H1 (cell line): ENCODE measurements at regions not wholly inside any gene's neighbourhood (a gene's known extent, or its start where the extent isn't known, plus 50 kb on each side); places are given as distances from the start of the nearest gene placed in this dataset.

Source experiments
- CTCF ChIA-PET: fragments of 300-600 bp; sonication (Branson Sonifier 250); formaldehyde crosslinking; loops from one replicate; lab custom pipeline; 2021; ENCODE audit not compliant: partially characterized antibody; lab: Charles Lee
- POLR2A ChIA-PET: fragments of 300-600 bp; sonication (Branson Sonifier 250); formaldehyde crosslinking; loops from one replicate; lab custom pipeline; 2021; ENCODE audit warnings: inconsistent platforms; ENCODE audit not compliant: partially characterized antibody; lab: Charles Lee
- DNase-seq, 2 experiments: peaks; one replicate each; pipeline versions ENCODE4 v3.0.0 to v3.0.0-alpha.2; 2010 to 2022; ENCODE audit warnings: low spot score in 2 of 2, low read depth in 1 of 2, mixed read lengths in 1 of 2
- FAIRE-seq: peaks from 2 replicates; lab custom pipeline; 2011; peaks lifted over from hg19 to GRCh38; lab: Jason Lieb, UNC
- H2AFZ ChIP-seq: 2 replicates; pipeline ENCODE4 v1.8.1; 2012; ENCODE audit warnings: low read length, inconsistent platforms
- H2AK5ac ChIP-seq: 2 replicates; pipeline ENCODE4 v1.6.1; 2013; ENCODE audit warnings: low read depth, low read length
- H2BK120ac ChIP-seq: replicated peaks from 2 replicates; pipeline ENCODE3; 2013; ENCODE audit warnings: low read depth, low read length, inconsistent platforms
- H2BK12ac ChIP-seq: 2 replicates; pipeline ENCODE4 v1.6.1; 2013; ENCODE audit warnings: low read depth, low read length
- H2BK15ac ChIP-seq: 2 replicates; pipeline ENCODE4 v1.6.1; 2013; ENCODE audit warnings: low read length
- H2BK20ac ChIP-seq: 2 replicates; pipeline ENCODE4 v1.6.1; 2013; ENCODE audit warnings: low read length
- H2BK5ac ChIP-seq: 2 replicates; pipeline ENCODE4 v1.6.1; 2013; ENCODE audit warnings: low read depth, low read length
- H3K14ac ChIP-seq: 2 replicates; pipeline ENCODE4 v1.6.1; 2013; ENCODE audit warnings: inconsistent platforms; ENCODE audit not compliant: insufficient read length
- H3K18ac ChIP-seq: 2 replicates; pipeline ENCODE4 v1.6.1; 2013; ENCODE audit warnings: low read length; ENCODE audit errors: extremely low read depth
- H3K23ac ChIP-seq: 2 replicates; pipeline ENCODE4 v1.6.1; 2013; ENCODE audit warnings: inconsistent platforms; ENCODE audit not compliant: insufficient read length
- H3K23me2 ChIP-seq: 2 replicates; pipeline ENCODE4 v1.6.1; 2013; ENCODE audit warnings: low read depth, low read length
- H3K27ac ChIP-seq: 2 replicates; pipeline ENCODE4 v1.6.1; 2011; ENCODE audit warnings: low read depth, low read length, inconsistent platforms
- H3K27me3 ChIP-seq, 4 experiments: replicated peaks in 1 of 4; 1 replicate in 1 of 4; 2 replicates in 3 of 4; pipeline versions ENCODE4 v1.6.1 to v1.8.1; 2011 to 2013; ENCODE audit warnings: low read length in 3 of 4, mild to moderate bottlenecking in 3 of 4, inconsistent platforms in 2 of 4, mixed read lengths in 2 of 4, moderate library complexity in 1 of 4; ENCODE audit not compliant: control insufficient read depth in 3 of 4, insufficient read depth in 3 of 4; ENCODE audit errors: extremely low read depth in 1 of 4
- H3K36me3 ChIP-seq, 4 experiments: 2 replicates each; pipeline versions ENCODE4 v1.6.1 to v1.8.1; 2011 to 2013; ENCODE audit warnings: mild to moderate bottlenecking in 4 of 4, low read length in 3 of 4, moderate library complexity in 2 of 4, control low read depth in 1 of 4, inconsistent platforms in 1 of 4; ENCODE audit not compliant: insufficient read depth in 4 of 4, control insufficient read depth in 2 of 4
- H3K4ac ChIP-seq: replicated peaks from 2 replicates; pipeline ENCODE3; 2013; ENCODE audit warnings: low read length, low read depth, mixed read lengths, inconsistent platforms; ENCODE audit not compliant: insufficient read length
- H3K4me1 ChIP-seq, 4 experiments: replicated peaks in 1 of 4; 1 replicate in 1 of 4; 2 replicates in 3 of 4; pipeline versions ENCODE4 v1.6.1 to v1.8.1; 2011 to 2013; ENCODE audit warnings: low read length in 3 of 4, inconsistent platforms in 2 of 4, mixed read lengths in 1 of 4; ENCODE audit not compliant: insufficient read depth in 4 of 4, control insufficient read depth in 3 of 4
- H3K4me2 ChIP-seq, 2 experiments: 2 replicates each; pipeline versions ENCODE4 v1.6.1 to v1.8.1; 2011 to 2013; ENCODE audit warnings: low read depth in 2 of 2, low read length in 2 of 2, control low read depth in 1 of 2, inconsistent platforms in 1 of 2, mild to moderate bottlenecking in 1 of 2; ENCODE audit not compliant: insufficient read depth in 1 of 2
- H3K4me3 ChIP-seq, 4 experiments: fragments of 200-600, 300-600 bp in 1 of 4; sonication (generic), shearing (Covaris generic), sonication (Bioruptor Twin) in 1 of 4; 2 replicates each; pipeline versions ENCODE4 v1.5.1 to v1.8.1; 2011 to 2016; ENCODE audit warnings: low read length in 4 of 4, low read depth in 3 of 4, control low read depth in 2 of 4, inconsistent platforms in 2 of 4, mild to moderate bottlenecking in 2 of 4, mixed read lengths in 1 of 4, moderate library complexity in 1 of 4; ENCODE audit not compliant: insufficient read depth in 2 of 4; ENCODE audit errors: extremely low read depth in 1 of 4
- H3K56ac ChIP-seq: replicated peaks from 2 replicates; pipeline ENCODE3; 2013; ENCODE audit warnings: low read depth, mild to moderate bottlenecking, mixed read lengths, low read length, inconsistent platforms; ENCODE audit not compliant: insufficient read length
- H3K79me1 ChIP-seq: 2 replicates; pipeline ENCODE4 v1.6.1; 2013; ENCODE audit warnings: low read depth, low read length, control low read depth
- H3K79me2 ChIP-seq, 2 experiments: 2 replicates each; pipeline versions ENCODE4 v1.6.1 to v1.8.1; 2012 to 2013; ENCODE audit warnings: low read length in 2 of 2, mild to moderate bottlenecking in 2 of 2, inconsistent platforms in 1 of 2; ENCODE audit not compliant: insufficient read depth in 2 of 2, control insufficient read depth in 1 of 2
- H3K9ac ChIP-seq, 4 experiments: replicated peaks in 1 of 4; 1 replicate in 1 of 4; 2 replicates in 3 of 4; pipeline versions ENCODE4 v1.6.1 to v1.8.1; 2011 to 2013; ENCODE audit warnings: low read depth in 3 of 4, low read length in 3 of 4, control low read depth in 2 of 4, mild to moderate bottlenecking in 2 of 4, moderate library complexity in 2 of 4, inconsistent platforms in 1 of 4; ENCODE audit errors: extremely low read depth in 1 of 4
- H3K9me3 ChIP-seq, 2 experiments: 2 replicates each; pipeline versions ENCODE4 v1.6.1 to v1.8.1; 2012 to 2013; ENCODE audit warnings: mild to moderate bottlenecking in 2 of 2, moderate library complexity in 2 of 2, control low read depth in 1 of 2, inconsistent platforms in 1 of 2, low read depth in 1 of 2, low read length in 1 of 2, mixed read lengths in 1 of 2; ENCODE audit not compliant: insufficient read depth in 2 of 2
- H4K20me1 ChIP-seq, 2 experiments: replicated peaks in 1 of 2; 2 replicates each; pipeline versions ENCODE3 to v1.8.1; 2011 to 2013; ENCODE audit warnings: inconsistent platforms in 2 of 2, low read length in 2 of 2, mild to moderate bottlenecking in 1 of 2; ENCODE audit not compliant: insufficient read depth in 2 of 2, control insufficient read depth in 1 of 2
- H4K5ac ChIP-seq: 2 replicates; pipeline ENCODE4 v1.6.1; 2013; ENCODE audit warnings: low read length, low read depth, mixed read lengths, inconsistent platforms; ENCODE audit not compliant: insufficient read length
- H4K8ac ChIP-seq: 2 replicates; pipeline ENCODE4 v1.8.0; 2013; ENCODE audit warnings: mild to moderate bottlenecking, moderate library complexity, low read length, inconsistent platforms; ENCODE audit not compliant: insufficient read depth; ENCODE audit errors: extremely low read depth
- H4K91ac ChIP-seq: replicated peaks from 2 replicates; pipeline ENCODE3; 2013; ENCODE audit warnings: low read length, mixed read lengths, inconsistent platforms; ENCODE audit not compliant: insufficient read length
- BACH1 ChIP-seq: IDR thresholded peaks from 2 replicates; pipeline ENCODE4 v1.6.1; 2012; ENCODE audit warnings: low read length, improper control_type of control experiment
- BCL11A ChIP-seq, 2 experiments: IDR thresholded peaks; one replicate each; pipeline ENCODE4 v1.6.1; 2011; ENCODE audit warnings: low read depth in 2 of 2, low read length in 2 of 2, mild to moderate bottlenecking in 2 of 2
- BRCA1 ChIP-seq: IDR thresholded peaks from 2 replicates; pipeline ENCODE4 v1.6.1; 2012; ENCODE audit warnings: low read depth, low read length, improper control_type of control experiment
- CEBPB ChIP-seq: IDR thresholded peaks from 2 replicates; pipeline ENCODE4 v1.6.1; 2012; ENCODE audit warnings: low read depth, low read length
- CTBP2 ChIP-seq: IDR thresholded peaks from 2 replicates; pipeline ENCODE4 v1.7.0; 2011; ENCODE audit warnings: borderline replicate concordance, mild to moderate bottlenecking, moderate library complexity, mixed read lengths, low read length; ENCODE audit not compliant: insufficient read depth, insufficient read length
- EGR1 ChIP-seq: IDR thresholded peaks from 2 replicates; pipeline ENCODE4 v1.6.1; 2011; ENCODE audit warnings: low read depth, low read length, borderline replicate concordance
- EZH2 ChIP-seq: fragments of 200-600 bp; sonication (generic); IDR thresholded peaks from 2 replicates; pipeline ENCODE4 v1.7.1; 2012; ENCODE audit warnings: low read depth, mild to moderate bottlenecking, moderate library complexity, low read length, inconsistent platforms; ENCODE audit not compliant: severe bottlenecking
- KDM1A ChIP-seq: fragments of 200-600, 300-600 bp; sonication (generic); IDR thresholded peaks from 2 replicates; pipeline ENCODE4 v1.7.1; 2016; ENCODE audit warnings: mild to moderate bottlenecking, low read length, borderline replicate concordance
- NRF1 ChIP-seq: IDR thresholded peaks from 2 replicates; pipeline ENCODE4 v1.6.1; 2011; ENCODE audit warnings: mild to moderate bottlenecking, low read depth, low read length, improper control_type of control experiment
- POU5F1 ChIP-seq: IDR thresholded peaks from 2 replicates; pipeline ENCODE4 v1.6.1; 2011; ENCODE audit warnings: low read depth, mild to moderate bottlenecking, low read length, moderate library complexity
- RAD21 ChIP-seq, 2 experiments: IDR thresholded peaks in 1 of 2; conservative IDR thresholded peaks in 1 of 2; 2 replicates each; pipeline ENCODE4 v1.6.1; 2011; ENCODE audit warnings: low read depth in 2 of 2, low read length in 2 of 2, improper control_type of control experiment in 1 of 2, inconsistent platforms in 1 of 2, mild to moderate bottlenecking in 1 of 2, moderate library complexity in 1 of 2
- SIN3A ChIP-seq, 2 experiments: IDR thresholded peaks in 1 of 2; conservative IDR thresholded peaks in 1 of 2; 2 replicates each; pipeline ENCODE4 v1.6.1; 2011 to 2012; ENCODE audit warnings: low read length in 2 of 2, improper control_type of control experiment in 1 of 2, low read depth in 1 of 2, mild to moderate bottlenecking in 1 of 2
- SP1 ChIP-seq: IDR thresholded peaks from 2 replicates; pipeline ENCODE4 v1.6.1; 2011; ENCODE audit warnings: low read depth, low read length
- SRF ChIP-seq: IDR thresholded peaks from 2 replicates; pipeline ENCODE4 v1.6.1; 2011; ENCODE audit warnings: mild to moderate bottlenecking, low read depth, low read length, moderate library complexity
- WGBS, 2 experiments: shearing (Covaris generic) in 1 of 2; methylation state at CpG; one replicate each; pipeline versions ENCODE4 v1.1.6 to v1.1.7; 2013 to 2015; ENCODE audit warnings: low lambda C conversion rate in 2 of 2, mixed read lengths in 2 of 2, inconsistent platforms in 1 of 2, low coverage in 1 of 2, missing lambda C conversion rate in 1 of 2; ENCODE audit not compliant: insufficient replicate concordance in 2 of 2, insufficient coverage in 1 of 2, insufficient read length in 1 of 2; ENCODE audit errors: extremely low coverage in 1 of 2, missing lambda C conversion rate in 1 of 2; 5-methylcytosine and 5-hydroxymethylcytosine counted together

GRCh38 chr12:124401704-124402221 lies 106.9 kb downstream of the RFLNA start:
- Histone ChIP-seq H3K79me1 (peaks cover 8% of the 10 kb centered on the region; the same call in 1 of the 2 replicates), H2AFZ (no peak overlapping the region), H3K36me3 (peaks cover 3 to 15% (median 9%) of the 10 kb centered on the region in 4 experiments; a peak in 3 of 8 replicates), H2BK20ac (no peak overlapping the region), H4K5ac (no peak overlapping the region), H3K4me2 (no peak overlapping the region), H3K18ac (no peak overlapping the region), H3K56ac (no peak overlapping the region), H3K4ac (no peak overlapping the region), H4K91ac (no peak overlapping the region), H3K79me2 (peaks cover 0 to 7% of the 10 kb centered on the region in 2 experiments; a peak in 1 of 4 replicates), H3K4me1 (peaks cover 0 to 20% (median 8%) of the 10 kb centered on the region in 4 experiments; a peak in 5 of 7 replicates), H2BK5ac (no peak overlapping the region), H3K4me3 (no peak overlapping the region), H4K8ac (peak overlapping the region; percentile 69), H4K20me1 (peaks cover 10 to 21% of the 10 kb centered on the region in 2 experiments), H3K27ac (no peak overlapping the region), H2AK5ac (no peak overlapping the region), H3K9ac (no peak overlapping the region), H3K9me3 (no peaks in the 10 kb centered on the region), H3K14ac (no peak overlapping the region), H2BK12ac (no peak overlapping the region), H3K23ac (no peak overlapping the region), H3K27me3 (no peaks in the 10 kb centered on the region), H3K23me2 (no peaks in the 10 kb centered on the region), H2BK15ac (no peak overlapping the region), H2BK120ac (no peak overlapping the region)
- no peak for FAIRE-seq
- 84% methylated on average over 14 of the region's 15 CpGs; no CpG with 5 or more reads in 1 of the 2 experiments for WGBS, 2 experiments
- ChIA-PET CTCF (interaction anchor here (0.7 to 5.4 kb wide), 9 partner anchors 8 to 369 kb away, joined by 3 to 60 read pairs (median 4); no protein-coding TSS in a partner anchor), POLR2A (interaction anchor here (0.9 to 1.5 kb wide), 2 partner anchors 9 to 26 kb away, joined by 3 to 5 read pairs; no protein-coding TSS in a partner anchor)
- no peak for DNase-seq
- TF ChIP-seq NRF1 = no peak
- TF ChIP-seq EZH2 = no peak
- no peak for TF ChIP-seq BRCA1
- no peak for TF ChIP-seq KDM1A
- TF ChIP-seq SP1 = no peak
- no peak for TF ChIP-seq CTBP2
- TF ChIP-seq RAD21 (IDR thresholded peaks at IDR 0.05 in 1 of 2, conservative IDR thresholded peaks at IDR 0.05 in 1 of 2; ENCODE audit: low read depth in 2 of 2, low read length in 2 of 2) = no peak
- no peak for TF ChIP-seq EGR1
- no peak for TF ChIP-seq POU5F1
- no peak for TF ChIP-seq BACH1
- no peak for TF ChIP-seq SRF
- no peak for TF ChIP-seq SIN3A (conservative IDR thresholded peaks at IDR 0.05 in 1 of 2, IDR thresholded peaks at IDR 0.05 in 1 of 2; ENCODE audit: low read depth in 1 of 2, low read length in 2 of 2)
- TF ChIP-seq BCL11A (IDR thresholded peaks at IDR 0.05; ENCODE audit: low read depth in 2 of 2, low read length in 2 of 2) = no peak
- no peak for TF ChIP-seq CEBPB
